ENCODE measurements at regions not wholly inside any gene's neighbourhood (a gene's known extent, or its start where the extent isn't known, plus 50 kb on each side); places are given as distances from the start of the nearest gene placed in this dataset.
"Not testable (repeated sequence)": the region's sequence is repeated elsewhere in the genome, so short reads cannot be mapped to it uniquely, and the experiment has no call there.

DNA sequence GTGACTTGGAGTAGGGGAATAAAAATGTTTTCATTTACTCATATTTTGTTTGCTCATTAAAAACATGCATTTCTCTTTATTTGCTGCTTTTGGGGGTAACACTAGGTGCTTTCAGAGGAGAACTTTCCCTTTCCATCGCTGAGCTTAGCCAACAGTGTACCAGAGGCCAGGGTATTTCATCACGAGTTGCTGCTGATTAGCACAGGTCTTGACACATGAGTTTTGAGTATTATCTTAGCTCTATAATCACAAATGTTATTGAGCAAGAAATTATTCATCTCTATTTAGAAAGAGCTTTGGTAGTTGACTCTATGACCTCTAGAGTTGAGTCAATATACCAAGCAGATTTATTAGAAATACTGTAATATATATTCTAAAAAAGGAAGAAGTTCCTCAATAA, 375.9 kb downstream of the NXPH1 start:
- Histone ChIP-seq H3K27me3 (ENCODE audit: insufficient read depth, low read length) (no peaks in the 10 kb centered on the region), H2AFZ (ENCODE audit: low read depth, low read length) (no peak overlapping the region), H3K4me1 (ENCODE audit: insufficient read depth, low read length) (peaks cover 2% of the 10 kb centered on the region), H3K9me3 (ENCODE audit: low read length) (no peaks in the 10 kb centered on the region), H3K4me3 (ENCODE audit: low read length) (no peak overlapping the region), H3K36me3 (ENCODE audit: insufficient read depth, low read length) (no peaks in the 10 kb centered on the region)

DNA sequence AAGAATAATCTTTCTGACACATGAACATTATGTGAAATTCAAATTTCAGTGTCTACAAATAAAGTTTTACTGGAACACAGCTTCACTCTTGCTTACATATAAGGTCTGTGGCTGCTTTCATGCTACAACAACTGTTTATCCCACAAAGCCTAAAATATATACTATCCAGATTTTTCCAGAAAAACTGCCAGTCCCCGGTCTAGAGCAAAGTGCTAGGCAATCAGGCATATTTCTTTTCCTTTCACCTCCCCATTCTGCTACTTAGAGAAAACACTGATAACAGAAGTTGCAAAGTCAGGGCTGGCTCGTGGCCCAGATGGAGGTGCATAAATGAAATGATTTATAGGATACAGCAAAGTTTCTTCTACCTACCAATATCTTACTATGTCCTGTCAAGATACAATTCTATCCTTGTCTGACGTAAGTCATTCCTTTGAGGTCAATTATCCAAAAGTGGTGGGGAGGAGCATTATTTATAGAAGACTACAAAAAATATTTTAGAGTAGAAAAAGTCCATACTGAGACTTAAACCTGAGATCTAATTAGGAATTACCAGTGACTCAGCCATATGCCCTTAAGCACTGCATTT, 384.1 kb downstream of the NXPH1 start:
- no peaks in the 10 kb centered on the region for H3K9me3 ChIP-seq (ENCODE audit: low read length)

DNA sequence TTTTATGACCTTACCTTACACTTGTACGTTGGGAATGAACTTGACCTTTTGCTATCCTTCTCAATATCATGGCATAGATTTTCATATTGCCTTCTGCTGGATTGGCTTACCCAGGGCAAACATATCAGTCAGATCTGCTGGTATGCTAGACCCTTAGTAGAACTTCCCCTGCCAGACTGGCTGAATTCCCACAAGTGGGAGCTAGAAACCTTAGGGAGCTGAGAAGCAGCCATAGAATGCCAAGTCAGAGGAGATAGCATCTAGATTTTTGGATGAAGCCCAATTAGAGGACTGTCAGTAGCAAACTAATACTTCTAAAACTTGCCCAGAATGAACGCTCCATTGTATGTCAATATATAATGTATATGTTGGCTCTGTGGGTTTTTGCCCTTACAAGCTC, 385.0 kb downstream of the NXPH1 start:
- H3K4me1 ChIP-seq (ENCODE audit: insufficient read depth, low read length): no peaks in the 10 kb centered on the region
- H3K4me3 ChIP-seq (ENCODE audit: low read length): no peak overlapping the region
- no peaks in the 10 kb centered on the region for H3K27me3 ChIP-seq (ENCODE audit: insufficient read depth, low read length)
- no peaks in the 10 kb centered on the region for H3K36me3 ChIP-seq (ENCODE audit: insufficient read depth, low read length)
- H3K9me3 ChIP-seq (ENCODE audit: low read length): no peaks in the 10 kb centered on the region
- H2AFZ ChIP-seq (ENCODE audit: low read depth, low read length): no peak overlapping the region

More for the DNA sequence above, 384.1 kb downstream of the NXPH1 start:
- Histone ChIP-seq H2AFZ (ENCODE audit: low read depth, low read length) (no peak overlapping the region), H3K4me3 (ENCODE audit: low read length) (no peak overlapping the region), H3K36me3 (ENCODE audit: insufficient read depth, low read length) (no peaks in the 10 kb centered on the region), H3K4me1 (ENCODE audit: insufficient read depth, low read length) (no peaks in the 10 kb centered on the region), H3K27me3 (ENCODE audit: insufficient read depth, low read length) (no peaks in the 10 kb centered on the region)

DNA sequence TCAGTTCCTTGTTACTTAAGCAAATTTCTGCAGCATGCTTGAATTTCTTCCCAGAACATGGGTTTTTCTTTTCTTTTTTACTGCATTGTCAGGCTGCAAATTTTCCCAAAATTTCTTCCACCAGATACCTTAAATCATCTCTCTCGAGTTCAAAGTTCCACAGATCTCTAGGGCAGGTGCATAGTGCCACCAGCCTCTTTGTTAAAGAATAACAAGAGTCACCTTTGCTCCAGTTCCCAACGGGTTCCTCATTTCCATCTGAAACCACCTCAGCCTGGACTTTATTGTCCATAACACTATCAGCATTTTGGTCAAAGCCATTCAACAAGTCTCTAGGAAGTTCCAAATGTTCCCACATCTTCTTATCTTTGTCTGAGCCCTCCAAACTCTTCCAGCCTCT, 389.2 kb downstream of the NXPH1 start:
- no peak overlapping the region for H3K4me3 ChIP-seq (ENCODE audit: low read length)
- no peaks in the 10 kb centered on the region for H3K9me3 ChIP-seq (ENCODE audit: low read length)
- no peaks in the 10 kb centered on the region for H3K36me3 ChIP-seq (ENCODE audit: insufficient read depth, low read length)
- no peak overlapping the region for H2AFZ ChIP-seq (ENCODE audit: low read depth, low read length)
- no peaks in the 10 kb centered on the region for H3K4me1 ChIP-seq (ENCODE audit: insufficient read depth, low read length)
- no peaks in the 10 kb centered on the region for H3K27me3 ChIP-seq (ENCODE audit: insufficient read depth, low read length)

DNA sequence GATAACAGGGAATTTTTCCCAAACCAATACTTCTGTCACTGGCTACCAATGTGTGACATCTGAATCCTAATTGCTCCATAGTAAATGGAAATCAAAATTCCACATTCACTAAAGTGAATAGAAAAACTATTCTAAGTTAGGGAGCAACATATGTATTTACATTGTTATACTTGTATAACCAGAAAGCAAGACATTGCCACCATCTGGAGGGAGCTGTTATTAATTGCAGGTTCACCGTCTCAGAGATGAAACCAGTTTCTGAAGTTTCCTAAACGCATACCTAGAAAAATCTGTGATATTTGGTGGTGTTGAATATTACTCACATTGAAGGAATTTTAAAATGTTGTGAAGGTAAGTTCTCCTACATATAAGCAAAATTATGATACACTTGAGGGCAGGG, 390.1 kb downstream of the NXPH1 start:
- no peaks in the 10 kb centered on the region for H3K36me3 ChIP-seq (ENCODE audit: insufficient read depth, low read length)
- no peaks in the 10 kb centered on the region for H3K4me1 ChIP-seq (ENCODE audit: insufficient read depth, low read length)
- H3K4me3 ChIP-seq (ENCODE audit: low read length): no peak overlapping the region
- no peaks in the 10 kb centered on the region for H3K9me3 ChIP-seq (ENCODE audit: low read length)
- H3K27me3 ChIP-seq (ENCODE audit: insufficient read depth, low read length): no peaks in the 10 kb centered on the region
- no peak overlapping the region for H2AFZ ChIP-seq (ENCODE audit: low read depth, low read length)

DNA sequence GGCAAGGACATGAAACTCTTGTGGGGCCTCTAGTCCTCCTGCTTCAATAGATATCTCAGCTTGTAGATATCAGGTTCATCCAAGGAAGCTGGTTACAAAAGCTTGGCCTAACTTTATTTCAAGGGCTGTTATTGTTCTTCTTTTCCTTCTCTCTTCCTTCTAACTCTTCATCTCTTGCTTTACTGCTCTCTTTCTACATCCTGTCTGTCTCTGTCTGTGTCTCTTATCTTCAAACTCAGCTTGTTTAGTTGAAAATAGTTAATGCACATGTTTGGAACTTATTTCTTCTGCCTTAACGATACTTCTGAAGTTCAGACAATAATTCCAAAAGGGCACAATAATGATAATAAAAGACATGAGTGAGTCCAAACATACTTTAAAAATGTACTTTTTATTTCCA, 393.9 kb downstream of the NXPH1 start:
- no peaks in the 10 kb centered on the region for H3K9me3 ChIP-seq (ENCODE audit: low read length)
- H2AFZ ChIP-seq (ENCODE audit: low read depth, low read length): no peak overlapping the region
- H3K4me1 ChIP-seq (ENCODE audit: insufficient read depth, low read length): no peaks in the 10 kb centered on the region
- H3K27me3 ChIP-seq (ENCODE audit: insufficient read depth, low read length): no peaks in the 10 kb centered on the region
- no peak overlapping the region for H3K4me3 ChIP-seq (ENCODE audit: low read length)
- H3K36me3 ChIP-seq (ENCODE audit: insufficient read depth, low read length): no peaks in the 10 kb centered on the region

DNA sequence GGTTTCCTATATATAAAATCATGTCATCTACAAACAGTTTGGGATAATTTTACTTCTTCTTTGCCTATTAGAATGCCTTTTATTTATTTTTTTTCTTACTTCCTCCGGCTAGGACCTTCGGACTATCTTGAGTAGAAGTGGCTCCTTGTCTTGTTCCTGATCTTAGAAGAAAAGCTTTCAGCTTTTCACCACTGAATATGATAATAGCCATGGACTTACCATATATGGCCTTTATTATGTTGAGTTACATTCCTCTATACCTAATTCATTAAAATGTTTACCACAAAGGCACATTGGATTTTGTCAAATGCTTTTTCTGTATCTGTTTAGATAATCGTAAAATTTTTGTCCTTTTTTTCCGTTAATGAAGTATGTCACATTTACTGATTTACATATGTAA, 395.7 kb downstream of the NXPH1 start:
- no peaks in the 10 kb centered on the region for H3K4me1 ChIP-seq (ENCODE audit: insufficient read depth, low read length)
- no peaks in the 10 kb centered on the region for H3K36me3 ChIP-seq (ENCODE audit: insufficient read depth, low read length)
- H3K4me3 ChIP-seq (ENCODE audit: low read length): no peak overlapping the region
- H3K27me3 ChIP-seq (ENCODE audit: insufficient read depth, low read length): no peaks in the 10 kb centered on the region
- H3K9me3 ChIP-seq (ENCODE audit: low read length): no peaks in the 10 kb centered on the region
- H2AFZ ChIP-seq (ENCODE audit: low read depth, low read length): no peak overlapping the region

DNA sequence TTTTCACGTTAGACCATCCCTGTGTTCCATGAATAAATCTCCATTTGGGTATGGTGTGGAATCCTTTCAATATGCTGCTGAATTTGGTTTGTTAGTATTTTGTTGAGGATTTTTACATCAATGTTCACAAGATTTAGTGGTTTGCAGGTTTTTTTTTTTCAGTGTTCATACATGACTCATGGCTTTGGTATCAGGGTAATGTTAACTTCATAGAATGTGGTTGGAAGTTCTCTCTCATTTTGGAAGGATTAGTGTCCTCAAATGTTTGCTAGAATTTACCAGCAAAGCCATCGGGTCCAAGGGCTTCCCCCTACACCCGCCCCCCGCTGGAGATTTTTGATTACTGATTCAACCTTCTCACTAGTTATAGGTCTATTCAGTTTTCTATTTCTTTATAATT, 398.0 kb downstream of the NXPH1 start:
- Histone ChIP-seq H3K27me3 (ENCODE audit: insufficient read depth, low read length) (no peaks in the 10 kb centered on the region), H3K4me3 (ENCODE audit: low read length) (no peak overlapping the region), H2AFZ (ENCODE audit: low read depth, low read length) (no peak overlapping the region), H3K4me1 (ENCODE audit: insufficient read depth, low read length) (no peaks in the 10 kb centered on the region), H3K9me3 (ENCODE audit: low read length) (no peaks in the 10 kb centered on the region), H3K36me3 (ENCODE audit: insufficient read depth, low read length) (no peaks in the 10 kb centered on the region)

DNA sequence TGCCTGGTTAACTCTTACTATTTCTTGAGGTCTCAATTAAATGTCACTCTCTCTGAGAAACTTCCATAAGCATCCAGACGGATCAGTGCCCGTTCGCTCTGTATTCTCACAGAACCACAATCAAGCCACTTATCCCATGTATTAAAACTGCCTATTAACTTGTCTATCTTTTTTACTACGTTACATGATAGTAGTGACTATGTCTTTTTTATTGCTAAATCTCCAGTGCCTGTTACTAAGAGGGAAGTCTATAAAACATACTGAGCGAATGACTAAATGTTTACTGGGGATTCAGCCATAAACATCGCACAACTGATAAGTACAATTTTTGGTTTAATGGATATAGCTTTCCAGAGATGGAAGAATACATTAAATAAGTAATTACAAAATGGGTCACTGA, 399.9 kb downstream of the NXPH1 start:
- H2AFZ ChIP-seq (ENCODE audit: low read depth, low read length): no peak overlapping the region
- no peaks in the 10 kb centered on the region for H3K27me3 ChIP-seq (ENCODE audit: insufficient read depth, low read length)
- no peak overlapping the region for H3K4me3 ChIP-seq (ENCODE audit: low read length)
- no peaks in the 10 kb centered on the region for H3K36me3 ChIP-seq (ENCODE audit: insufficient read depth, low read length)
- no peaks in the 10 kb centered on the region for H3K9me3 ChIP-seq (ENCODE audit: low read length)
- no peaks in the 10 kb centered on the region for H3K4me1 ChIP-seq (ENCODE audit: insufficient read depth, low read length)

DNA sequence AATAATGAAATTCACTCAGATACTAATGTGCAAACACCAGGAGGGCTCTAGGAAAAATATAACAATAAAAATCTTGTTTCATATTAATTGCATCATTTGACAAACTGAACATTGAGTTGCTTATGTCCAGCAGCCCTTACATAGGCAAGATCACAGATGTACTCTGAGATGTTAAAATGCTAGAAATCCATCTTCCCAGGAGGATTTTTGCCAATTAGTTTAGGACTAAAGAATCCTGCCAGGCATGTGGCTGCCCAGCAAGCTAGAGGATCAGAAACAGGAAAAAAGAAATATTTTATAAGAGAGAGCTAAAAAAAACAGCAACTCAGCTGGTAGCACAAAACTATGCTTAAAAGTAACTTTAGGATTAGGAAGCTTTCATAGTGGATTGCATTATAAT, 407.8 kb downstream of the NXPH1 start:
- Histone ChIP-seq H3K4me3 (ENCODE audit: low read length) (no peak overlapping the region), H3K9me3 (ENCODE audit: low read length) (no peaks in the 10 kb centered on the region), H3K4me1 (ENCODE audit: insufficient read depth, low read length) (no peaks in the 10 kb centered on the region), H2AFZ (ENCODE audit: low read depth, low read length) (no peak overlapping the region), H3K27me3 (ENCODE audit: insufficient read depth, low read length) (no peaks in the 10 kb centered on the region), H3K36me3 (ENCODE audit: insufficient read depth, low read length) (no peaks in the 10 kb centered on the region)

DNA sequence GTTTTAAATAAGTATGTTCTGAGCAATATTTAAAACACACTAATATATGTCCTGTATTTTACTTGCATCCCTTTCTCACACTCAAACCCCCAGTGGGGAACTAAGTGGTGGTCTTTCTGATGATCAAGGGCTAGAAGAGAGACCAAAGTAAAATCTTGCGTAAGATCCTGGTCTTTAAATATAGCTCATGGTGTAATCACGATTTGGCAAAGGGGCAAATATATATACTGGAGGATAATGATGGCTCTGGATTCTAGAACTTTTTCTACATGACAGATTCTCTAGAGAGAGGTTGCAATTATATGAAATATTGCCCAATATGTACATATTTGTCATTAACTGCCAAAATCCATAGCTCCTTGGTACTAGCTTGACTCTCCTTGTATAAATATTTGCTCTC, 438.3 kb downstream of the NXPH1 start:
- Histone ChIP-seq H3K4me1 (ENCODE audit: insufficient read depth, low read length) (no peaks in the 10 kb centered on the region), H3K9me3 (ENCODE audit: low read length) (no peaks in the 10 kb centered on the region), H3K36me3 (ENCODE audit: insufficient read depth, low read length) (no peaks in the 10 kb centered on the region), H2AFZ (ENCODE audit: low read depth, low read length) (no peak overlapping the region), H3K27me3 (ENCODE audit: insufficient read depth, low read length) (no peaks in the 10 kb centered on the region), H3K4me3 (ENCODE audit: low read length) (no peak overlapping the region)

DNA sequence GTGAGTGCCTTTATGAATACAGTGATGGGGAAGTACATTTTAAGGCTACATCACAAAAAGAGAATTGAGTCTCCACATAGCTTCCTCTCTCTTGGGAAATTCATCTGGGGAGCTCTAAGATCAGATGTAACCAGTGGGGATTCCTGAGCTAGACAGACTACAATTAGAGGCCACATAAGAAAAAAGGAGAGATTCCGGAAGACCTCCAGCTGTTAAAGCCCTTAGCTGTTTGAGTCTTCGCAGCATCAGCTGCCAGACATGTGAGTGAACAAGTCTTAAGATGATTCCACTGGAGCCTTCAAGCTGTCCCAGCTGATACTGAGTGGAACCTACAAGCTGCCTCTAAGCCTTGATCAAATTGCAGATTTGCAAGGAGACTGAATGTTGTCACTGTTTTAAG, 448.5 kb downstream of the NXPH1 start:
- Histone ChIP-seq H2AFZ (ENCODE audit: low read depth, low read length) (no peak overlapping the region), H3K9me3 (ENCODE audit: low read length) (no peaks in the 10 kb centered on the region), H3K36me3 (ENCODE audit: insufficient read depth, low read length) (no peaks in the 10 kb centered on the region), H3K4me1 (ENCODE audit: insufficient read depth, low read length) (no peaks in the 10 kb centered on the region), H3K27me3 (ENCODE audit: insufficient read depth, low read length) (no peaks in the 10 kb centered on the region), H3K4me3 (ENCODE audit: low read length) (no peak overlapping the region)

DNA sequence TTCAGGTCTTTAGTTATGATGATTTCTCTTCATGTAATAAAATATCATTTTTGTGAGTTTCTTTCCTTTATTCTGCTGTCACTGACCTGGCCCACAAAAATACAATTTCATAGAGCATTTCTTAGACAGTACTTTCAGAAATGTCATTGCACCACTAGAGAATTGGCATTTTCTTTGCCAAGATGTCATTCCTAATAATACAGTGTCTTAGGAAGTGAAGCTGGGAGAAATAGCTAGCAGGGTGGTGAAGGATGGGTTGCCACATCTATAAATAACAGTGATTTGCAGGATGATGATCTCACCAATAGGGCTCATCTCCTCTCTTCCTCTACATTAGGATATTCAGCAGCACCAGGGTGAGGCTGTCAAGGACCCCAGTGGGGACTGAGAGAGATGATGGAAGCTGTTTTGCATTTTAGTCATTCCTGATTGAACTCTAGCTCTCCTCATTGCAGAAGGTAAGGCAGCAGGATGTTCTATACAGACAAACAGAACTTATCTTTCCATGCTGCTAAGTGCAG, 452.1 kb downstream of the NXPH1 start:
- Histone ChIP-seq H3K4me3 (ENCODE audit: low read length) (no peak overlapping the region), H3K36me3 (ENCODE audit: insufficient read depth, low read length) (no peaks in the 10 kb centered on the region)

DNA sequence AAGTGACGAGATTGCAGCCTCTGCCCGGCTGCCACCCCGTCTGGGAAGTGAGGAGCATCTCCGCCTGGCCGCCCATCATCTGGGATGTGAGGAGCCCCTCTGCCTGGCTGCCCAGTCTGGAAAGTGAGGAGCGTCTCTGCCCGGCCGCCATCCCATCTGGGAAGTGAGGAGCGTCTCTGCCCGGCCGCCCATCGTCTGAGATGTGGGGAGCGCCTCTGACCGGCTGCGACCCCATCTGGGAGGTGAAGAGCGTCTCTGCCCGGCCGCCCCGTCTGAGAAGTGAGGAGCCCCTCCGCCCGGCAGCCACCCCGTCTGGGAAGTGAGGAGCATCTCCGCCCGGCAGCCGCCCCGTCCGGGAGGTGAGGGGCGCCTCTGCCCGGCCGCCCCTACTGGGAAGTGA, 456.9 kb downstream of the NXPH1 start:
- not testable (repeated sequence) for H3K9me3 ChIP-seq (ENCODE audit: low read length); H3K4me3 ChIP-seq (ENCODE audit: low read length); H2AFZ ChIP-seq (ENCODE audit: low read depth, low read length); H3K4me1 ChIP-seq (ENCODE audit: insufficient read depth, low read length); H3K36me3 ChIP-seq (ENCODE audit: insufficient read depth, low read length); H3K27me3 ChIP-seq (ENCODE audit: insufficient read depth, low read length)

More for the DNA sequence above, 452.1 kb downstream of the NXPH1 start:
- Histone ChIP-seq H2AFZ (ENCODE audit: low read depth, low read length) (no peak overlapping the region), H3K9me3 (ENCODE audit: low read length) (no peaks in the 10 kb centered on the region), H3K27me3 (ENCODE audit: insufficient read depth, low read length) (no peaks in the 10 kb centered on the region), H3K4me1 (ENCODE audit: insufficient read depth, low read length) (no peaks in the 10 kb centered on the region)

Data from neuron (in vitro differentiated cells).